Sigmoid colon (tissue), 3 donors: ENCODE measurements at regions not wholly inside any gene's neighbourhood (a gene's known extent, or its start where the extent isn't known, plus 50 kb on each side); places are given as distances from the start of the nearest gene placed in this dataset.

ENCODE experiments used
- POLR2A ChIP-seq, 2 donors: fragments of 450-650 bp; IDR thresholded peaks; one replicate each; pipeline ENCODE4 v1.6.1; 2016; ENCODE audit warnings: antibody characterized with exemption in 2 of 2, mild to moderate bottlenecking in 2 of 2, moderate library complexity in 2 of 2
- TF ChIP-seq, protein P1 (sequence below), 4 experiments: fragments of 450-650 bp in 3 of 4; fragments of 200-600 bp in 1 of 4; IDR thresholded peaks; one replicate each; pipeline ENCODE4 v1.5.1; 2016 to 2019; ENCODE audit warnings: antibody characterized with exemption in 4 of 4, mild to moderate bottlenecking in 3 of 4, moderate library complexity in 2 of 4

- TF ChIP-seq, protein P1, sequence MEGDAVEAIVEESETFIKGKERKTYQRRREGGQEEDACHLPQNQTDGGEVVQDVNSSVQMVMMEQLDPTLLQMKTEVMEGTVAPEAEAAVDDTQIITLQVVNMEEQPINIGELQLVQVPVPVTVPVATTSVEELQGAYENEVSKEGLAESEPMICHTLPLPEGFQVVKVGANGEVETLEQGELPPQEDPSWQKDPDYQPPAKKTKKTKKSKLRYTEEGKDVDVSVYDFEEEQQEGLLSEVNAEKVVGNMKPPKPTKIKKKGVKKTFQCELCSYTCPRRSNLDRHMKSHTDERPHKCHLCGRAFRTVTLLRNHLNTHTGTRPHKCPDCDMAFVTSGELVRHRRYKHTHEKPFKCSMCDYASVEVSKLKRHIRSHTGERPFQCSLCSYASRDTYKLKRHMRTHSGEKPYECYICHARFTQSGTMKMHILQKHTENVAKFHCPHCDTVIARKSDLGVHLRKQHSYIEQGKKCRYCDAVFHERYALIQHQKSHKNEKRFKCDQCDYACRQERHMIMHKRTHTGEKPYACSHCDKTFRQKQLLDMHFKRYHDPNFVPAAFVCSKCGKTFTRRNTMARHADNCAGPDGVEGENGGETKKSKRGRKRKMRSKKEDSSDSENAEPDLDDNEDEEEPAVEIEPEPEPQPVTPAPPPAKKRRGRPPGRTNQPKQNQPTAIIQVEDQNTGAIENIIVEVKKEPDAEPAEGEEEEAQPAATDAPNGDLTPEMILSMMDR (IDR thresholded peaks at IDR 0.05), result no peak
- no peak for TF ChIP-seq POLR2A (IDR thresholded peaks at IDR 0.05)
These were observed 121.0 kb upstream of the ZNF184 start for GRCh38 chr6:27593861-27594260.
